HPDE6-E6E7 (cell line): ENCODE measurements at regions not wholly inside any gene's neighbourhood (a gene's known extent, or its start where the extent isn't known, plus 50 kb on each side); places are given as distances from the start of the nearest gene placed in this dataset.
"Not testable (repeated sequence)": the region's sequence is repeated elsewhere in the genome, so short reads cannot be mapped to it uniquely, and the experiment has no call there.

Experiments
- DNase-seq: peaks from one replicate; pipeline ENCODE4 v3.0.0; 2011; ENCODE audit warnings: missing footprints; ENCODE audit errors: extremely low spot score

DNA sequence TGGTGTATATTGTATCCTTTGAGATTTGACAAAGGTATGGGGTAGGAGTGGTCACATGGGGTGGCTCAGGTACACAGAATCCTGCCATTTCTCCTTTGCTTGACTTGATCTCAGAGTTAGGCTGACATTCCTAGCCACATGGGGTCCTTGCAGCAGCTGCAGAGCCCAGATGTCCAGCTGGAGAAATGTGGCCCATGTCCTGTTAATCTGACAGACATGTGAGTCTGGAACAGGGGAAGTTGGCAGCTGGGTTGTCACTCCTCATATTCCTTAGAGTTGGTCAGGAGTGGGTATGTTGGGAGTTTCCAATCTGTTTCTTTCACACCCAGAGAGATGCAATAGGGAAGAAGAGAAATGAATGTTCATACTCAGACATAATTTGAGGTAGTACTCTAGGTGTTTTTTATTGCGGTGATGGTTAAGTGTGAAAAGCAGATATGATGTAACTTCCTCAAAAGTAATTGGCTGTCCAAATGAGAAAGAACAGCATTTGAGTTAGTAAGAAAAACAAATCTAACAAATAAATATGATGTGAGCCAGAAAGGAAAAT is 402.6 kb upstream of the MEIS1 start:
- DNase-seq, result no peak

DNA sequence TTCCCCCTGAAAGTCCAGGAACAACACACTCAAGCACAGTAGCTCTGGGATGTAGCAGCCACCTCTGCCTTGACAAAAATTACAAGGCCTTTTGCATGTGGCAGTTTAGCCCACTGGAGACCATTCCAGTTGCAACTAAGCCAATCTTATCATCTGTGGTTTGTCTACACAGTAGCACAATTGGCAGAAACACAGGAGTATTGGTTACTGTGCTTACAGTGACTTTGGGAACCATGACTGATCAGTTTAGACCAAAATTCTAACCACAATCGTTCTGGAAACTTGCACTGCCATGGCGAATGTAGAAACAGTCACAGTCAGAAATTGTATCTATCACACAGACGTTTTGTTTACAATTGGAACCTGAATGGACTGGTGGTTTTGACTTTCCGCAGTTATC is 403.7 kb upstream of the MEIS1 start:
- DNase-seq, result no peak

DNA sequence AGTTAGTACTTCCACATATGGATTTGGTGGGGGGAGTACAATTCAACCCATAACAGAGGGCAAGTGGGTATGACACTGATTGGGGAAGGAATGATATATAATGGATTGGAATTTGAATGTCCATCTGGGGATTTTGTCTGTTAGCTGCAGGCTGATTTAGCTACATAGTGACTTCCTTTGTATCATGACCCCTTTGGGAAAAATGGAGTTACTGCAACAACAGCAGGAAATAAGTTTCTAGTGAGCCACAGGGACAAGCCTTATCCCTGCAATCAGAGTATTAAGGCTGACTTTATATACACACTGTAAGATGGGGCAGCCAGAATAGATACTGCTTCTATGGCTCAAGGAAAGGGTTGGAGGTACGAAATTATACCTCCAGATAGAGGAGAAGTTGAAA is 404.4 kb upstream of the MEIS1 start:
- DNase-seq, result no peak

DNA sequence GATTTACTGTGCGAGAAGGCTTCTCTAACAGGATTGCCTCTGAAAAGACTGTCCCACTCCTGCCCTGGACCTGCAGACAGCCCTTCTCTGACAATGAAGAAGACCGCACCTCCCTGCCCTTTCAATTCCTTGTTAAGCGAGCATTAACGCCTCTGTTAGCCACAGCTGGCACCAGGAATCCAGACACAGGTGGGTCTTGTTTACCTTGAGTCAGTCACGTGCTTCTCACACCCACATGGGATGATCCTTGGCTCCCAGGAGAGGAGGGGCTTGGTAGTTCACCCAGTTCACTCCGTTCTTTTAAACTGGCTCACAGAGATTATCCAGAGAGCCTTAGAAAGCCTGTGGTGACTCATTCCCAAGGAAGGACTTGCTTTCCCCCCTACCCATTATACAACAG is 410.5 kb upstream of the MEIS1 start:
- DNase-seq, result no peak

DNA sequence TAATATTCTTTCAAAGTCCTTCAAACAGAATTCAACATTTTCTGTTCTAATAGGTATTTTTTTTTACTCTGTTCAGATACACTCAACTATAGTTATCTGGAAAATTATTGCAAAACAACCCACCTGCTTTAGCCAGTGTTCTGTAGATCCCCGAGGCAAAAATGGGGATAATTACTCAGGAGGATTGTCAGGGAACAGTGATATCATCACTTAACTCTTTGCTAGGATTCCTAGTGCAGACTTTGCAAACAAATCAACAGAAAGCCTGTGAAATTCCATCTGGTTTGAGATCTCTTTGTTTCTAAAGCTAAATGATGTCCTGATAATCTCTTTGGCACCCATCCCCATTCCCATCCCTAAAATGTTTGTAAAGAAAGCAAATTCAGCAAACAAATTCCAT is 413.6 kb upstream of the MEIS1 start:
- no peak for DNase-seq

DNA sequence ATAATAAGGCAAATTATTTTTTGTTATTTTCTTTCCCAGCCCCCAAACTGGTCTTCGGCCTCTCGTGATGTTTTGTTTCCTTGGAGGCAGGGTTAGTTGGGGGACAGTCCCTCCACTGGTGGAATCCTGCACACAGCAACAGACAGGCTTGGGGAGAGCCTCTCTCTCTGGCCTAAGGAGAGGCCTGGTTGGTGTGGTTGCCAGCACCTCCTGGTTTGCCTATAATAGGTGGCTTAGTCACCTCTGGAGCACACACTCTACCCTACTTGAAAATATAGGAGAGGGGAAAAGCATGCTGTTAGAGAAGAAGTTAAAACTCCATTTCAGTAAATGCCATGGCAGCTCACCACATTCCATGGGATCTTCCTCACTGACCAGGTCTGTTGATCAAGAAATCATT is 417.2 kb upstream of the MEIS1 start:
- no peak for DNase-seq

DNA sequence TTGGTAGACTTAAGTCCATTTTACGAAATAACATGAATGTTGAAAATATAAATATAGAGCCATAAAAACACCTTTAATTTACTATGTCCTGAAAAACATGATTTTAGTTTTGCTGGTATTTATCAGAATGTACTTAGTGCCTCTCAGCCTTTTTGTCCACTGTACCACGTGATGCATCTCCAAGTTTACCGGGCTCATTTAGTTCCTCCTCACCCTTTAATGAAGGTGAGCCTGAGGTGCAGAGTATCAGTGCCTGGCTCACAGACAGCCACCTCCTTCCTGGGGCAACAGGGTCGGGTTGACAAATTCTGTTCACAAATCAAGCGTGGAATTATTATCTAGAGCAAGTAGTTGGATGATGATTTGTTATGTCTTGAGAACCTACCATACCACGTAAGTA is 420.5 kb upstream of the MEIS1 start:
- DNase-seq, result no peak

DNA sequence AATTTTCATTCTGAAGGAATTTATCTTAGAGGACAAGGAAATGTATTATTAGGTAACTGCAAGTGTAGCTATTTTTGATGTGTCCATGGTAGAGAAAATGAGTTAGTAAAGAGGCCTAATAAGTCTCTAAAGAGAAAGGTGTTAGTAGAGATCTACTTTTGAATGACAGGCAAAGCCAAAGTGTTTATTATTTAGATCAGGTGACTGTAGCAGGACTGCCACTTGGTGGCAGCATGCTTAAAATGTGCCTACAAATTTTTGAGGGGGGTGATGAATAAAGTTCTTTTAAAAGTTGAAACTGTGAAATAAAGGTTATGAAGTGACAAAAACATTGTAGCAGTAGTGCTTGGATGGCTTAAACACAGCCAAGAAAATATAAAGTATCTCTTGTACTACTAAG is 421.5 kb upstream of the MEIS1 start:
- DNase-seq, result no peak

DNA sequence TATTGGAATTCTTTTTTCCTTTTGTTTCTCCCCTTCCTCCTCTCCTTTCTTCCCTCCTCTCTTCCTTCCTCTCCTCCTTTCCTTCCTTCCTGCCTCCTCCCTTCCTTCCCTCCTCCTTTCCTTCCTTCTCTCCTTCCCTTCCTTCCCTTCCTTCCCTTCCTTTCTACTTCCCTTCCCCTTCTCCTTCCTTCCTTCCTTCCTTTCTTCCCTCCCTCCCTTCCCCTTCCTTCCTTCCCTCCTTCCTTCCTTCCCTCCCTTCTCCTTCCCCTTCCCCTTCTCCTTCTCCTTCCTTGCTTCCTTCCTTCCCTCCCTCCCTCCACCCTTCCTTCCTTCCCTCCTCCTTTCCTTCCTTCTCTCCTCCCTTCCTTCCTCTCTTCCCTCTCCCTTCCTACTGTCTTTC is 431.0 kb upstream of the MEIS1 start:
- no peak for DNase-seq

DNA sequence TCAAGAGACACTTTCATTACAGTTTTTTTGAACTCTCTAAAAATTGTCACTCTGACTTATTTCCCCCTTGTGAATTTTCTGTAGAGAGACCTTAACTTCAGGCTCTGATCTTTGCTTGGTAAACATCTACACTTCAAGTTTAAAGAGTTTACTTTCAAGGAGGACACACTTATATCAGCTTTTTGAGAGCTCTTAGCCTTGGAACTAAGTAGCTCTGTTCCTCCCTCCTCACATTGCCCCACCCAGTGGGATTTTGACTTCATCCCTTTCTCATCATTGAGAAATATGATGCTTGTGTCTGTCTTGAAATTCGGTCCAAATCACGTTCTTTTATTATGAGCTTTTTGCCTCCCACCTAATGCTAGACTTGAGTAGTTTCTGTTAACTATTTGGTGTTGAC is 433.4 kb upstream of the MEIS1 start:
- DNase-seq, result no peak

DNA sequence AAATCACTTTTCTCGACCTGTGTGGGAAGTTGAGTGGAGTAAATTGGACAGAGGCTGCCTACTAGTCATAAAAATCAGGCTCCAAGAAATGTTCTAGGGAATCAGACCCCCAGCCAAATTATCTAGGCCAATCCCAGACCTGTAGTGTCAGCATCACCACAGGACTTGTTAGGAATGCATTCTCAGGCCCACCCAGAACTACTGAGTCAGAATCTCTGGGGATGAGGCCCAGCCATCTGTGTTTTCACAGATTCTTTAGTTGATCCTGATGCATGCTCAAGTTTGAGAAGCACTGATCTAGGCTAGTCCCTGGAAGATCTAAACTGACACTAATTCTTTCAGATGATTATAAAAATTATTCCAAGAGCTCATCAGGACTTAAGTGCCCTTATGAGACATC is 434.0 kb upstream of the MEIS1 start:
- DNase-seq, result no peak

DNA sequence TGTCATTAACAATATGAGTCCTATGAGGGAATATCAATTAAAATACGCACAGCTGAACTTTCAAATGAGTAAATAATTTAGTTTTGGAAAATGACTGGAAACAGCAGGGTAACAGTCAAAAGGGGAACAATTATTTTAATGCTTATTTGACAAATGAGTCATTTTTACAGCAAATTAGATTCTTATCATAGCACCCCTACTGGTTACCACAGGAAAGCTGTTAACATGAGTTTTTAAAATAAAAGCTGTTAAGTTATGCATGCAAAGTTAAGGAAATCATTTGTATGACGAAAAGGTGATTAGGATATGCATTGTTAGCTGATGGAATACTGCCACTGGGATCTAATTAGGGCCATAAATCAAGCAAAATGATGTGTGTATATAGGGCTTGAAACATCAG is 435.1 kb upstream of the MEIS1 start:
- no peak for DNase-seq

DNA sequence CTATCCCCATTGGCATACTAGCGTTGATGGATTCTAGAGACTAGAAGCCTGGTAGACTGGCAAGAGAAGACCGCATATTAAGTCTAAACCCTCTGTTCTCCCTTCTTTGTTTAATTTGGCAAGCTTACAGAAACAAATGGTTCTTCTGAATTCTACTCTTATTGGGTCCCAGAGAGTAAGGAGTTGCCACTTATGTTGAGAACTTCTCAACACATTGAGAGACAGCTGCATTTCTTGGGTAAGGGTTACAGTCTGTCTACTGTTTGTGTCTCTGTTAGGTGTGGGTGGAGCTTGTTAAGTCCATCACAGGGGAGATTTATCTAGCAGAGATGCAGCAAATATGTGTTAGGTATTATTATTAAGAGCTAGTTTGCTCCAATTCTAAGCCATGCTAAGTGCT is 435.8 kb upstream of the MEIS1 start:
- no peak for DNase-seq

DNA sequence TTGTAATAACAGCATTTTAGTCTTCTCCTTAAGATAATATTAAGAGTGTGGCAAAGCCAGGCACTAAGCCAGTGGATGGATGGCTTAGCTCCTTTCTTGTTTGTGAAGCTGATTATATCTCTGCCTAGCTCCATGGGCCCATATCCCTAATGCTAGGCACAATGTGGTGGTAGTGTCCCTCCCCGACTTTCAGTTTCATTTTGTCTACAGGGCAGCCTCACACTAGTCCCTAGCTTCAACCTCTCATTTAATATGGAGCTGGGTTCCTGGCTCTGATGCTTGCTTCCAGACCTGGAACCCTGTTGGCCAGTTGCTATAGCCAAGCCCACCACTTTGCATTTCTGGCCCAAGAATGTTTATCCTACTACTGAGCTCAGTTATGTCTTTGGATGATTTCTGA is 437.0 kb upstream of the MEIS1 start:
- no peak for DNase-seq

DNA sequence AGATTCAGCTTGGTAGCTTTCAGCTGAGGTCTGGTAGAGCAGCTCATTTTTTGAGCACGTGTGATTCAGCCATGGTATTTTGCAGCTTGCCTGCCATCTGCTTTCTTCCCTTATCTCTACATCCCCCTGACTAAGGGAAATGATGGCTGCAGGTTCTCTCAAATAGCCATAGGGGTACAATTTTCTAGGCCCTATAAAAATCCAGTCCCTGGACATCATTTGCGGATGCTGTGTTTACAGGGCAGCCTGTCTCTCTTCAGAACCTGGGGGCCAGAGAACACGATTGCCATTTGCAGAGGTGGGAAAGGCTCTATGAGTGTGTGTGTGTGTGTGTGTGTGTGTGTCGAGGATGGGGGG is 442.7 kb upstream of the MEIS1 start:
- DNase-seq, result no peak

DNA sequence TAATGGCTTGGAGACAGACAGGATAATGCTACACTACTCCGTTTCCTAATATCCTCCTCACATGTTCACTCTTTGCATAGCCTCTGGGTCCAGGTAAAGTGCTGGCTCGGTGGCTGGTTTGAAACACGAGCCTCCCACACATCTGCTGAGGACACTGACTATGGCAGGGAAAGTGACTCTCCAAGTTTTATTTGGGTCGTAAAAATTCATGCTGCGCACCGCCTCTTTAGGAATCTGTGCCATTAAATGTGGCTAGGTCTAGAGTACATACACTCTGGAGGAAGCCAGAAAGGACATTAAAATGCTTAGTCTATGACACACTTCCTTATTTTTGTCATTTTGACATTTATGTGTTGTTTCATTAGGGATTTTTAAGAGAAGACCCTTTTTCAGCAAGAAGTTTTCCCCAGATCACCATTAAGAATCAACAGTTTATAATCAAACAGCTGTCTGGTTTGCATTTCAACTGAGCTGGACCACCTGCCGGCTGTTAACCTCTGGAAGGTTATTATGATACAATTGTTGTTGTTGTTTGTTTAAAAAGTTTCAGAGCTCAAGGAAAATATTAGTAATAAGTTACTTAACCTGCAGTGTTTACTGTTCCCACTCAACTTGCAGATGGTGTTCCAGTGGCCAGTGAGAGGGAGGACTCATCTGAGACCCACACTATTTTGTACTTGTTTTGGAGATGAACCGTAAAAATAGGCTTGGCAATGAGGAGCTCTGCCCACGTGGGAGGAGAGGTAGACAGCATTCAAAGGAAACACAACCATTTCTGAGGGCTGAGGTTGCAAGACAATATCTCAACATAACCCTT is 443.3 kb upstream of the MEIS1 start:
- no peak for DNase-seq

DNA sequence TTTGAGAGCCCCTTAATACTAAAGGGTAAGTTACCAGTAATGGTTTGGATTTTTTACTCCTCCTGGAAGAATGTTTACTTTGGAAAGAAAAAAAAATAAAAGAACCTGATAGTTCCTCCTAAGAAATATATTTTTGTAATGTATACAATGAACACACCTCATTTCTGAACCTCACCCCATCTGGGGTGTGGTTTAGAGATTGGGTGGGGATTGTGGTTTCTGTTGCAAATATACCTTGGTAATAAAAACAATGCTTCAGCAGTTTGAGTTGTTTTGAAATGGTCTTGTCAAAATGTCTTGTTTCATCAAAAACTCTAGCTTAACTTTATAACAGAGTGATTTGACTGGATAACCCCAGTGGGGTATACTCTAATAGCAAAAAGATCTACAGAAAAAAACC is 448.9 kb upstream of the MEIS1 start:
- DNase-seq, result no peak

DNA sequence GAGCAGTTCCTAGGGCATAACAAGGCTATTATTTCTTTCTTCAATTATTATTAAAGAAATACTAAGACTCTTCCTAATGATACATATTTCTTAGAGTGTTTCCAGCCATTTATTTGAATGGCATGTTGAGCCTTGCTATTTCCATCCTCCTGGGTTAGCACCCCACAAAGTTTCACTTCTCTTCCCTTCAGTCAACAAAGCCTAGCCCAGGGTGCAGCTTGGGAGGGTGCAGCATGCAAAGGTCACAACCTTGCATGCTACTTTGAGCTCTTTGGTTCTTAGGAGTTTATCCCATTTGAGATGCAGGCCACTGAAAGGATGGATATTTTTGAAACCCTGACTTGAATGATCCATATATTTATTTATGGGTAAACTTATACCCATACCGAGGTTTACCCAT is 454.4 kb upstream of the MEIS1 start:
- no peak for DNase-seq

DNA sequence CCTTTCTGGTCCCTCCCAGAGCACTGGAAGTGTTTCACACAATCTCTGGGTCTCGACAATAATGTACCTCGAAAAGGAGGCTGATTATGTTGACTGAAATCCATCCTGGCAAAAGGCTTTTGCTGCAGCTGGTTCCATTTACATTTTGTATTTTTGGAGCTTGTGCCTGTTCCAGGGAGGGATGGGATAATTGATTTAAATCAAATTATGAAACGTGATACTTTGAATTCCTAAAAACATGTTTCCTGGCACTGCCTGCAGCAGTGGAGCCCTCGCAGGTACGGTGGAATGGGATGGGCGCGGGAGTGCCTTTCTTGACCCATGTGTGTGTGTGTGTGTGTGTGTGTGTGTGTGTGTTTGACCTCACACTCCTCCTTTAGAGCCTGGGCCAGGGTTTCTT is 455.5 kb upstream of the MEIS1 start:
- no peak for DNase-seq

DNA sequence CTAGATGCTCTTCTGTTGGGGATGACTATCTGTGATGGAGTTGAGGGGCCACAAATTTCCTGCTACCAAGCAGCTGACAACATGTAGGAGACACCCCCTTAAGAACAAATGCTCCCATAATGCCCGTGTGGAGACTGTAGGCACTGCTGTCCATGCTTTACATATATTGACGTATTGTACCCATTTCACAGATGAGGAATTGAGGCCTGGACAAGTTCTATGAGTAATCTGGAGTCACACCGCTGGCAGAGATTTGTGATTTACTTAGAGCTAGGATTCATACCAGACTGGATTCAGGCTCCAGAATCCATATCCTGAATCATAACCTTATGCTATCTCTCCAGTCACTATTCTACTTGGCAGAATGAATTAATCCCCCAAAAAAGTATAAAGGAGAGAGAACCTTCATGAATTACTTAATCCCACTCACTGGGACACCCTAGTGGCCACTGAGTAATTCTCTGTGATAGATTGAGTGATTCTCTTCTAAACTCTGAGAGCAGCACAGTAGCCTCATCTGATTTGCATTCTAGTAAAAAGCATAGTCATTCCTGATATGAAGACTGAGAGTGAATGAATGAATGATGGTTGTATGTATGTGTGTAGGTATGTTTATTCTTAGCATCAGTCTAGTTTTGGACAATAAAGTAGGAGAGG is 460.7 kb upstream of the MEIS1 start:
- DNase-seq, result no peak

DNA sequence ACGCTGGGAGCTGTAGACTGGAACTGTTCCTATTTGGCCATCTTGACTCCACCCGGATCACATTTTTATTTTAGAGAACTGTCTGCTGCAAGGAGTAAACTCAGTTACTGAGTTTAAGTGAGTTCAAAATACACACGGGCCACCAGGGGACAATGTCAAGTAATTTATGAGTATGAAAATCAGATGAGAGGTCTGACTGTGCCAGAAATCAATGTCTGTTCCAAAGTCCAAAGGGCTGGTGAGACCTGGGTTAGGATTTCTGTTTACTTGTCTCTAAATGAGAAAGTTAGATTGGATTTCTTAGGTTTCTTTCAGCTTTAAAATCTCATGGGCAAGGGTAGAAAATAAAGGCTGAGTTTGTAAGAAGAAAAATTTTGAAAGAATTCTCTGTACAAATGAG is 465.8 kb upstream of the MEIS1 start:
- DNase-seq, result no peak

DNA sequence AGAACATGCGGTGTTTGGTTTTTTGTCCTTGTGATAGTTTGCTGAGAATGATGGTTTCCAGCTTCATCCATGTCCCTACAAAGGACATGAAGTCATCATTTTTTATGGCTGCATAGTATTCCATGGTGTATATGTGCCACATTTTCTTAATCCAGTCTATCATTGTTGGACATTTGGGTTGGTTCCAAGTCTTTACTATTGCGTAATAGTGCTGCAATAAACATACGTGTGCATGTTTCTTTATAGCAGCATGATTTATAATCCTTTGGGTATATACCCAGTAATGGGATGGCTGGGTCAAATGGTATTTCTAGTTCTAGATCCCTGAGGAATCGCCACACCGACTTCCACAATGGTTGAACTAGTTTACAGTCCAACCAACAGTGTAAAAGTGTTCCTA is 471.6 kb upstream of the MEIS1 start:
- not testable (repeated sequence) for DNase-seq

DNA sequence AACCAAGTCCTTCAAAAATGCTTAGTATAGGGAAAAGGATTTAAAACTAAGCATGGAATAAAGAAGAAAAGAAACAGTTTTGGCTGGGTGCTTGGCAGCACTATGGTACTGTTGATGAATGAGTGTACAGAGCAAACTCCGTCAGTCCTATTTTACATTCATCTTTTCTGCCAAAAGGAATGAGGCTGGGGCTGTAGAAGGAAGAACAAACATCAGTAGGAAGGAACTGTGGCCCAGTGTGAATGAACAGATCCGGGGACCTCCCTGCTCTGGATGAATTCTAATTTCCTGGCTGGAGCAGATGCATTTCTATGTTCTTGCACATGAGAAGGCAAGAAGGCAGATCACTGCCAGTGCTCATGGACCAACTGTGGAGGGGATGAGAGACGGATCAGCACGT is 474.0 kb upstream of the MEIS1 start:
- no peak for DNase-seq

DNA sequence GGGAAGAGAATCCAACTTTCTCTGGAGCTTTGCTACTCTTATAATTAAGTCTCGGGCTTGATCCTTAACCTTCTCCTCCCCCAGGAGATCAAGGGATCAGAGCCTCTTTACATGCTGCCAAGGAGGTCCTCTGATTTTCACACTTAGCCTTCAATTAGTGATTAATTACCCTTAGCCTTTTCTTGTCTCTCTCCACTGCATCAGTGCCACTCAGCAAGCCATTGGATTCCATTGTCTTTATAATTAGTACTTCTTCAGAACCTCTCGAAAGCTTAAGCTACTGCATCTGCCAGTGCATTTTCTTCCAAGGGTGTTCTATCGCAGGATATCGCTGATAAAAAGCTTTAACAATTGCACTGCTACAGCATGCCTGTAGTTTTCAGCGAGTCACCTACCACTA is 477.0 kb upstream of the MEIS1 start:
- no peak for DNase-seq
